Osteocyte (in vitro differentiated cells): ENCODE measurements at regions not wholly inside any gene's neighbourhood (a gene's known extent, or its start where the extent isn't known, plus 50 kb on each side); places are given as distances from the start of the nearest gene placed in this dataset.

Source experiments
- DNase-seq: peaks from one replicate; pipeline ENCODE4 v3.0.0; 2021; ENCODE audit warnings: mixed read lengths; ENCODE audit not compliant: unreplicated experiment; ENCODE audit errors: extremely low spot score
- H3K27ac Mint-ChIP-seq: one replicate; pipeline ENCODE4 v1.8.0; 2021; ENCODE audit warnings: mild to moderate bottlenecking, mixed read lengths; ENCODE audit not compliant: unreplicated experiment
- H3K27me3 Mint-ChIP-seq: one replicate; pipeline ENCODE4 v1.8.0; 2021; ENCODE audit warnings: mixed read lengths; ENCODE audit not compliant: unreplicated experiment
- H3K36me3 Mint-ChIP-seq: one replicate; pipeline ENCODE4 v1.8.0; 2021; ENCODE audit warnings: mixed read lengths; ENCODE audit not compliant: unreplicated experiment
- H3K4me1 Mint-ChIP-seq: one replicate; pipeline ENCODE4 v1.8.0; 2021; ENCODE audit warnings: mixed read lengths; ENCODE audit not compliant: unreplicated experiment
- H3K4me3 Mint-ChIP-seq: one replicate; pipeline ENCODE4 v1.8.0; 2021; ENCODE audit warnings: mild to moderate bottlenecking, moderate library complexity, mixed read lengths; ENCODE audit not compliant: unreplicated experiment
- H3K9me3 Mint-ChIP-seq: one replicate; pipeline ENCODE4 v1.8.0; 2021; ENCODE audit warnings: mixed read lengths; ENCODE audit not compliant: unreplicated experiment
- TF ChIP-seq, protein P1 (sequence below): fragments of 200-600 bp; sonication (generic); IDR thresholded peaks from 2 replicates; pipeline ENCODE4 v1.5.0; 2021; ENCODE audit warnings: antibody characterized with exemption, mild to moderate bottlenecking, moderate library complexity

DNA sequence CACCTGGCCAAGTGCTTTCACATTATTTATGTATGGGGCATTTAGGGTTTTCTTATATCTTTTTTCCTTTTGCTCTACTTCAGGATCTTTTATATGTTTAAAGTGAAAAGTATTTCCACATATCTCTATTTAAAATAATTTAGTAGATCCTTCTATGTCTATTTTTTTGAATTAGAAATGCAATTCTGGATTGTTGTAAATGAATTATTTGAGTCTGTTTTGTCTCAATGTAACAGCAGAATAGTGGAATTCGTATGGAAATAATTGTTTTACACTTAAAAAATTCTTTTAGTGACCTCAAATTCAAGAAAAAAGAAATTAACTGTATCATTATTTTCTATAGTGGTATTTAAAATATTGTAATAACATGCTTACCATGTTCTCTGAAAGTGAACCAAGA lies 126.5 kb upstream of the HDAC9 start:
- no peak overlapping the region for H3K4me3 Mint-ChIP-seq
- no peaks in the 10 kb centered on the region for H3K4me1 Mint-ChIP-seq
- H3K36me3 Mint-ChIP-seq: no peaks in the 10 kb centered on the region
- DNase-seq: no peak
- H3K9me3 Mint-ChIP-seq: no peaks in the 10 kb centered on the region
- H3K27me3 Mint-ChIP-seq: no peaks in the 10 kb centered on the region
- TF ChIP-seq, protein P1, sequence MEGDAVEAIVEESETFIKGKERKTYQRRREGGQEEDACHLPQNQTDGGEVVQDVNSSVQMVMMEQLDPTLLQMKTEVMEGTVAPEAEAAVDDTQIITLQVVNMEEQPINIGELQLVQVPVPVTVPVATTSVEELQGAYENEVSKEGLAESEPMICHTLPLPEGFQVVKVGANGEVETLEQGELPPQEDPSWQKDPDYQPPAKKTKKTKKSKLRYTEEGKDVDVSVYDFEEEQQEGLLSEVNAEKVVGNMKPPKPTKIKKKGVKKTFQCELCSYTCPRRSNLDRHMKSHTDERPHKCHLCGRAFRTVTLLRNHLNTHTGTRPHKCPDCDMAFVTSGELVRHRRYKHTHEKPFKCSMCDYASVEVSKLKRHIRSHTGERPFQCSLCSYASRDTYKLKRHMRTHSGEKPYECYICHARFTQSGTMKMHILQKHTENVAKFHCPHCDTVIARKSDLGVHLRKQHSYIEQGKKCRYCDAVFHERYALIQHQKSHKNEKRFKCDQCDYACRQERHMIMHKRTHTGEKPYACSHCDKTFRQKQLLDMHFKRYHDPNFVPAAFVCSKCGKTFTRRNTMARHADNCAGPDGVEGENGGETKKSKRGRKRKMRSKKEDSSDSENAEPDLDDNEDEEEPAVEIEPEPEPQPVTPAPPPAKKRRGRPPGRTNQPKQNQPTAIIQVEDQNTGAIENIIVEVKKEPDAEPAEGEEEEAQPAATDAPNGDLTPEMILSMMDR: no peak
- H3K27ac Mint-ChIP-seq: no peak overlapping the region

DNA sequence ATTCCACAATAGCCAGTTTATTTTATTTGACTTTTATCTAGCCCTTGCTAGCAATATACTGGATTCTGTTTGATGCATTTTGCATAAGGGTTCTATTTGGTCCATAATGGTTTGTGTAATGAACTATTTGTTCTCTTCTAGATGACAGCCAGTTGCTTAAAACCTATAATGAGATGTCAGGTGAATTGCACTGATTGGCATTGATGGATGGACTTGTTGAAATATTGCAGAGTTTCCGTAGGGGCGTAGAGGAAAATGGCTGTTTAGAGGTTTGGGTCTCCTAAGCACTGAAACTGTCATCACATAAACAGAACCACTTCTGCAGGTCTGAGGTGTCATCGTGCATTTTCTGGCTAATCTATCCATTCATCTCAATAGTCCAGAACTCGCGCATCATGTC lies 124.9 kb upstream of the HDAC9 start:
- Mint-ChIP-seq H3K4me3 (no peak overlapping the region), H3K4me1 (no peaks in the 10 kb centered on the region), H3K27ac (no peak overlapping the region), H3K27me3 (no peaks in the 10 kb centered on the region), H3K36me3 (no peaks in the 10 kb centered on the region), H3K9me3 (no peaks in the 10 kb centered on the region)
- no peak for DNase-seq
- TF ChIP-seq, protein P1: no peak

DNA sequence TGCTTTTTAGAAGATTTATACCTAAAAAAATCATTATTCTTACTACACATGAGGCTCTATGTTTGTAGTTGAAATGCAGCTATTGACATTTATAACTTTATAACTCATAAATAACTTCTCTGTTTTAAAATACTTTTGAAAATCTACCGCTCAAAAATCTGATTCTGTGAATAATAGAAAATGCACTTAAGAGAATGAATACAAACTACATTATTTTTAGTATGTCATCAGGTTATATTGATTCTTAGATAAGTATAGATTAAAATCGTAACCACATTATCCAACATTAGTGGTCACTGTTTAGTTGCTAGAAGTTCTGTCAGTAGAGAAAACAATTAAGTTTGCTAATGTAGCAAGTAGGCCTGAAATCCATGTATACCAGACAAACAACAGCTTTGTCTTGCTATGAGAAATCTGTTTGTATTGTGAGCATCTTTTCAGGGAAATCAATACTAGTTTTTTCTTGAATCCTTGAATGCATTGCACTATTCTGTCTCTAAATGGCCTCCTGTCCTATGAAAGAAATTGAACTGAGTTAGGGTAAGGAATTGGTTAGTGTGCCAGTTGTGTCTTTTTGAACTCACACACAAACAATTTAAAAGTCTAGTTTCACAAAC lies 116.5 kb upstream of the HDAC9 start:
- H3K9me3 Mint-ChIP-seq: no peaks in the 10 kb centered on the region
- H3K4me3 Mint-ChIP-seq: no peak overlapping the region
- TF ChIP-seq, protein P1: no peak
- DNase-seq: no peak
- H3K27ac Mint-ChIP-seq: no peak overlapping the region
- no peaks in the 10 kb centered on the region for H3K36me3 Mint-ChIP-seq
- H3K4me1 Mint-ChIP-seq: peaks cover 3% of the 10 kb centered on the region
- no peaks in the 10 kb centered on the region for H3K27me3 Mint-ChIP-seq

DNA sequence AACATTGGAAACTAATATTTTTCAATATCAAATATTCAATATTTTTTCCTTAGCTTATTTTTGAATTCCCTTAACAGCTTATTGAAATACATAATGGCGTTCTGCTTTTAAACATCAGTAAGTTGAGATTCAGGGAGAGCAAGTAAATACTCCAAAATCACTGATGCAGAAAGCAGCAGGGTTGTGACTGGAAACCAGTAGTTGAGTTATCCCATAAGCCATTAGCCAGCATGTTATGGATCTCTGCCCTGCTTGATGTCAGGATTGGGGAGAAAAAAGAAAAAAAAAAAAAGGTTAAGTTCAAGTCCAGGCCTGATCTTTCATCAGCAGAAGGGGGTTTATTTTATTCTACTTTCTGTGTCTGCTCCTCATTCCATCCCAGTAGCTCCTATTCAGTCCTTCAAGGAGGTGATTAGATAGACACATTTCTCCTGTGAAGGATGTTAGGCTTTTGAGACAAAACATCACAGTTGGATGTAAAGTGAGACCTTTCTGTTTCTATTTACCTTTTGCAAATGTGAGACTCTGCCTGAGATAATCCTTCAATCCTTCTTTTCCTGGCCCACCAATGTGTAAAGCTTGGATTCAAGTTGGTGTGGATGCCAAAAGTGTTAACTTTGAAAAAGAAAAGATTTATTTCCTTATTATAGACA lies 110.9 kb upstream of the HDAC9 start:
- Mint-ChIP-seq H3K4me1 (peaks cover 28% of the 10 kb centered on the region), H3K4me3 (no peak overlapping the region), H3K9me3 (no peaks in the 10 kb centered on the region), H3K36me3 (no peaks in the 10 kb centered on the region), H3K27ac (no peak overlapping the region), H3K27me3 (no peaks in the 10 kb centered on the region)
- no peak for DNase-seq
- TF ChIP-seq, protein P1: no peak

DNA sequence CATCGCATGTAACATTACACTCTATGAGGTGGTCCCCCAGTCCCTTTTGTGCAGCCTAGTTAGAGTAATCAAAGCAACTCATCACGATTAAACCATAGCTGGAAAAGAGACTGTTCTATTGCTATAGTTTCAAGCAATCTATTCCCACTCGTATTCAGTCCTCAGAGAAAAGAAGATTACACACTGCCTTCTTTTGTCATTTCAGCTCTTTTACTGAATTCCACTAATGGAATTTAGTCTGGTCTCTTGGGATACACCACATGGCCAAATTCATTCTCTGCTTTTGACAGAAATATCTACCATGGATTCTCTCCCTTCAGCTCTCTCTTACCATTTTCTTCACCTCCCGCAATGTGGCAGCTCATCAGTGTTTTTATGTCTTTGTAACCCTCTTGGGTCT lies 108.9 kb upstream of the HDAC9 start:
- DNase-seq: no peak
- Mint-ChIP-seq H3K27me3 (no peaks in the 10 kb centered on the region), H3K9me3 (no peaks in the 10 kb centered on the region), H3K27ac (no peak overlapping the region), H3K4me1 (peaks cover 44% of the 10 kb centered on the region), H3K36me3 (no peaks in the 10 kb centered on the region), H3K4me3 (no peak overlapping the region)
- TF ChIP-seq, protein P1: no peak
